GM19324 (cell line): ENCODE measurements at regions not wholly inside any gene's neighbourhood (a gene's known extent, or its start where the extent isn't known, plus 50 kb on each side); places are given as distances from the start of the nearest gene placed in this dataset.
A peak's percentile ranks its signal among the peaks of the same experiment; 100 is the strongest.

Experiments
- ATAC-seq: cut with Tn5 transposase; IDR thresholded peaks from one replicate; pipeline ENCODE4 v1.9.1; 2021; ENCODE audit warnings: mild to moderate bottlenecking, moderate library complexity; ENCODE audit not compliant: unreplicated experiment, low FRiP score

DNA sequence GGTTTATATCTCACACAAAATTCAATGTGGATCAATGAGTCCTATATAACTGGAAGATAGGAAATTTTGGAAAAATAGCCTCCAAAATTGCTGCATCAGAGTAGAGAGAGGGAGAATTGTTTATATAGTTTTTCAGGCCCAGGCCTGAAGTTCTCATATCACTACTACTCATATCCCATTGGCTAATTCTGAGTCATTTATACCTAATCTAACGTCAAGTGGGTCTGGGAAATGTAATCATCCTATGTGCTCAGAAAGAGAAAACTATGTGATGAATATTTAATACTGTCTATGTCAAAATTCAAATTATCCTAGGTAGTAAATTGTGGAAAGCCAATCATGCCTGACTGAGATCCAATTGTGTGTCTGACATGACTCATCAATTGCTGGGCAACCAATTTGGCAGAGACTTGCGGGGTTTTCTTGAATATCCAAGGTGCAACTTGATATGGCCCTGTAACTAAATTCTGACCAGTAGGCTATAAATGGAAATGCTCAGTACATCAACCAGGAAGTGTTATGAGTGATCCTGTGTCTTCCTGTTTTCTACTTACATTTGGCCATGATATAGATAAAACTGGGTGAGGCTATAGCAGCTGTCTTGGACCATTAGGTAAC is 744.4 kb downstream of the KCNJ3 start:
- no peak for ATAC-seq

DNA sequence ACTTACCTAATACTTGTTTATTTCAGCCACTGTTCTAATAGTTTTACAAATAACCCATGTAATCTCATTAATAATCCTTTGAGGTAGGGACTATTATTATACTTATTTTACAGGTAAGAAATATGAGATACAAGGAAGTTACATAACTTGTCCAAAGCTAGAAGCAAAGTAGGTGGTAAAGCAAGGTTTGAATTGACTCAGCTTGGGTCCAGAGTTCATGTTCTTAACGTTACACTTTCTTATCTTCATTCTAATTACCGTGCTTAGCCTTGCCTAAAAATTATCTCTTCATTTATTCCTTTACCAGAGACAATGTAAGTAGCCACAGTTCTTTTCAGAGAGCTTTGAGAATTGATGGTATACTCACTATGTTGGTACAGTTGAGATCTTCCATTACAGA is 743.6 kb downstream of the KCNJ3 start:
- no peak for ATAC-seq

DNA sequence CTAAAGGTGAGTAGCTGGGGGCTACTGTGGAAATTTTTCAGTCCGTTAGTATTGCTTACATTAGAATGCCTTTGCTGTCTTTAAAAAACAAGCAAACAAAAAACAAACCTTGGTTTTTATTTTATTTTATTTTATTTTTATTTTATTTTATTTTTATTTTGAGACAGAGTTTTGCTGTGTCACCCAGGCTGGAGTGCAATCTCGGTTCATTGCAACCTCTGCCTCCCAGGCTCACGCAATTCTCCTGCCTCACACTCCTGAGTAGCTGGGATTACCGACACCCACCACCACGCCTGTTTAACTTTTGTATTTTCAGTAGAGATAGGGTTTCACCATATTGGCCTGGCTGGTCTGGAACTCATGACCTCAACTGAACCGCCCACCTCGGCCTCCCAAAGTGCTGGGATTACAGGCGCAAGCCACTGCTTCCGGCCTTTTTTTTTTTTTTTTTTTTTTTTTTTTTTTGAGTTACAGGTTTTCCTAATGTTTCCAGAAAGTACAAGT is 732.6 kb downstream of the KCNJ3 start:
- ATAC-seq: no peak

DNA sequence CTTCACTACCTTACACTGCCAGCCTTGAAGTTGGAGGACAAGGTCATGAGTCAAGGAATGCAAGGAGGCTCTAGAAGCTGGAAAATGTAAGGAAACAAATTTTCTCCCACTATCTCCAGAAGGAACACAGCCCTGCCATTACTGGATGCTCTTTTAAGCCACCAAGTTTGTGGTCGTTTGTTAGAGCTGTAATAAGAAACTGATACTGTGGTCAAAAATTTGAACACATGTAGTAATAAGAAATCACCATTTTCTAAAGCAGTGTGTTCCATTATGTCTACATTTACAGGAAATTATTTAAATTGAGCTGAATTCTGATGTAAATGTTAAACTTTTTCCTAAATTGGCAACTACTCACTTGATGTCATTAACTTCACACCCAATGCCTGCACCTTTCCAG is 729.0 kb downstream of the KCNJ3 start:
- no peak for ATAC-seq

DNA sequence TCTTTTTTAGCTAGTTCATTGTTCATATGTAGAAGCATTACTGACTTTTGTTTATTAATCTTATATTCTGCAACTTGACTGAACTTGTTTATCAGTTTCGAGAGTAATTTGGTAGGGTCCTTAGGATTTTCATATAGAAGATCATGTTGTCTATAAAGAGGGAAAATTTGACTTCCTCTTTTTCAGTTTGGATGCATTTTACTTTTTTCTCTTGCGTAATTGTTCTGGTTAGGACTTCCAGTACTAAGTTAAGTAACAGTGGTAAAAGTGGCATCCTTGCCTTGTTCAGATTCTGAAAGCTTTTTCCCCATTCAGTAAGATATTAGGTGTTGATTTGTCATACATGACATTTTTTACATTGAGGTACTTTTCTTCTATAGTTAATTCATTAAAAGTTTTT is 726.0 kb downstream of the KCNJ3 start:
- no peak for ATAC-seq

DNA sequence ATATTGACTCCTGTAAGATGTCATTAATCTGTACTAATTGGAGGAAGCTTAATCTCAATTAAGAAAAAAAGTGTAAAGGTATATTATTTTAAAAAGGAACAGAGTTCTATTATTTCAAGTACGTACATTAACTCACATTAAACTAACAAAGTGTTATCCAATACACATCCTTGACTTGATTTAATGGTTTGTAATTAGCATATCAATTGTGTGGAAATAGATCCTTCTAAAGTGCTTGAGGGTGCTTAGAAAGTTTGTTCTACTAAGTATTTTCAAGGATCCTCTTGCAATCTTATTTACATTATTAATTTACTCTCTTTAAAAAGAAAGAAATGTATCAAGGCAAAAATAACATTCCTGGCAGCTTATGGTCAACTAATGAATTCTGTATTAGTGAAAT is 720.3 kb downstream of the KCNJ3 start:
- ATAC-seq: no peak

DNA sequence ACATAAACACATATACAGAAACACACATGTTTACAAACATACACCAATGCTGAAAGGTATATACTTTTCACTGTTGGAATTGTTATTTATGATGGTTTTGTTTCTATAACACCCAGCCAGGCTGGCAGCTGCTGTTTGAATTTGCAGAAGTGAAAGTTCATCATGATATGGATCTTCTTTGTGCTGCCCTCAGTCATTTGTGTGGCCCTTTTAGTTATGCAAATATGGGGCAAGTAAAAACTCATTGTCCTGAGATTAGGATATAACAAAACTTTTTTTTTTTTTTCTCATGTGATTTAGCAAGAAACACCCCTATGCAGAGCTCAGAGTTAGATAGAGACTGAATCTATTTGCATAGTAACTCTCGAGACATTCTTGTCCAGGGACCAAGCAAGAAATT is 714.1 kb downstream of the KCNJ3 start:
- ATAC-seq: peak; percentile 95

DNA sequence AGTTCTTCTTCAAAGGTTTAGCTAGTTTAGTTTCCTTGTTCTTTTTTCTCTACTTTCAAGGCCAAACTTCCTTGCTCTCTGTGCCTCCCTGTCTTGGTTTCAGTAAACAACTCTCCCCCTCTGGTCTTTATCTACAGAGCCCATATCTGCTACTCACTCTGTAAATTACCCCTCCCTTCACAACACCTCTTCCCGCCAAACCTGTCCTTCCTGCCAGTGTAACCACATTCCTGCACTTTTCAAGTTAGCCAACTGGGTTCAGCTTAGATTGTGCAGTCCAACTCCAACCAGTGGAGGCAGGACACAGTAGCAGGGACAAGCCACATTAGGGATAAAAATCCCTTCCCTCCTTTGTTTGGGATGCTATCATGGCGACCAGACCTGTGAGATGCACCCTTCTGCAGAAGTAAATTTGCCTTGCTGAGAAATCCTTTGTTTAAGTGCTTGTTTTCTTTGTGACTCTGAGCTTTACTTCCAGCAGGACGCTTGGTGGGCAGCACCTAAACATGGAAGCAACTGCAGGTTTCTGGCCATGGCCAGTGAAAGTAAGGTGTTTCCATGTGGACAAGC is 706.0 kb downstream of the KCNJ3 start:
- no peak for ATAC-seq

DNA sequence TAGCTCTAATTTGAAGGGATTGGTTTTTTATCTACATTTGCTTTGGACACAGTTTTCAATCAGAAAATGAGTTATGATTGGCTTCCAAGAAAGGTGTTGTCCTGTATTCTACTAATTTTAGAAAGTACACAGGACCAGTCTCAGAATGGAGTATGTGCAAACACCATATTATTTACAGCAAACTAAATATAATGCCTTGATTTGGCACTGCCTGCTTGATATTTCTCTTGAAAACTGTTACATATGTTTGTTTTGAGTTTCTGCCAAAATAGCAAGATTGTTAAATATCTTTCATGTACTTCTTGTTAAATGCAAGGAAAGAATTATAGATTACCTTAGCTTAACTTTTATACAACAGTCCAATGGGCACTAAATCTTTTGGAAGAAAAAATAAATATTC is 694.9 kb downstream of the KCNJ3 start:
- no peak for ATAC-seq

DNA sequence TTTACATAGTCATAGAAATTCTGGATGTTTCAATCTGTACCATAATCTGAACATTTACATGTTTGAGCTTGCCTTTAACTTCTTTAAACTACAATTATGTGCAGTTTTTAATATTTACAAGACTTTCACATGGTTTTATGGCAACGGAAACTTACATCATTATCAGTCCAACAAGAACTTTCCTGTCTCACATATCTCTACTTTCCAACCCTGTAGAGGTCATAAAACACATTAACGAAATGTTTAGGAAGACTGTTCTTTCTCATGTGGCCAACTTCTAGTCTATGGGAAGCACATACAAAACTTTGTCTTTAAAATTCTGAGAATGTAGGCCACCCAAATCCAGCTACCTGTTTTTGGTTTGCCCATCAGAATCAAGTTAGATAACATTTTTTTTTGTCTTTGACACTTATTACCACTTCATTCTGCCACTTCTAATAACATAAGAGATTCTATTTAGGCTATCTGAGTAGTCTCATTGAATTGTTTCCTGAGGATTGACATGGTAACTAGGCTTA is 693.2 kb downstream of the KCNJ3 start:
- ATAC-seq: no peak

DNA sequence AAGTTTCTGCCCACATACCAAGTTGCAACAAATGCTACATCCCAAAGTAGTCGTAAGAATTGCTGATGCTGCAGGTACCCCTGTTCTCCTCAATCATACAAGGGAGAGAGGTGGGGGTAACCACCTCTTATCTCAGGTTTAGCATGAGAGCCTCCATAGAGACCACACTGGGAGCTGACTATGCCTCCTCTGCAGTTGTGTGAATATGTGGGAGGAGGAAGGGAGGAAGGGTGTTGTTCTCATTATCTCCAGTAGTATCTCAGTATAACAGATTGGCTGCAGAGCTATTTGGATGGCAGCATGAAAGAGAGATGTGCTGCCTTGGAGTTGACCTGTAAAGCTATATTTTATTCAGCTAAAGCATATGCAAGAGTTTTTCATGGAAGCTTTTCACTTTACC is 690.7 kb downstream of the KCNJ3 start:
- no peak for ATAC-seq

DNA sequence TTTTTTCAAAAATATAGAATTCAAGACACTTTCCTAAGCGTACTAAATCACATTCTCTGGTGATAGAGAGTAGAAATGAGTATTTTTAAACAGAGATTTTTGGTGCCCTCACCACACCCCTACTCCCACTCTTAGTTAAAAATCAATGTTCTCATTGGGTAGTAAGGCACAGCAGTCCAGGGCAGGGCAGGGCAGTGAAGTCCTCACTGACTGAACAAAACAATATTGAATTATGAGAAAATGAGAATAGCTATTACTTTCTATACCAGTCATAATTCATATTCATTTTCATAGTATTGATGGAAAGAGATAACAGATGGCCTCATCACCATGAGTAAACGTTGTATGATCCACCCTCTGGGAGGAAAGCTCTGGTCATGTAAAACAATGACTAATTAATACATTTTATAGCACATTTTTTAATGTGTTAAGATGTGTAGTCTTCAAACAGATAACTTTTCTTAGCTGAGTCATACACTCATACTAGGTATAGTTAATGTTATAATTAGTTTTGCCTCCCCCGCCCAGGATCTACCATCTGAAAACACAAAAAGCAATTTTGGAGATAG is 686.1 kb downstream of the KCNJ3 start:
- no peak for ATAC-seq

DNA sequence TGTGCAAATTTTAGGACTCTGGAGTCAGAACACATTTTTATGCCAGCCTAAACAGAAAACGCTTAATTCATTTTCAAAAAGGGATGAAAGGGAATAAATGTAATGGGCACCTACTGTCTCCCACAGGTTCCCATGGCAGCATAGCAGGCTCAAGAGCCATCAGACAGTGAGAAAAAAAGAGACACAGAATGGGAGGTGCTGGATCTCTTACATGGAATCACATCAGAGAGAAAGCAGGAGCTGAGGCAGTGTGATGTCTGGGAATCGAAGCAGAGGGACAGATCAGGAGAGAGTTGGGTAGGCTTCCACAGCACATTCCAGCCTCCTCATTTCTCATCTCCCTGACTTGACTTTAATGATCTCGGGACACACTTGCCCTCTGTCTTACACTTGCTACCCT is 684.3 kb downstream of the KCNJ3 start:
- ATAC-seq: no peak

DNA sequence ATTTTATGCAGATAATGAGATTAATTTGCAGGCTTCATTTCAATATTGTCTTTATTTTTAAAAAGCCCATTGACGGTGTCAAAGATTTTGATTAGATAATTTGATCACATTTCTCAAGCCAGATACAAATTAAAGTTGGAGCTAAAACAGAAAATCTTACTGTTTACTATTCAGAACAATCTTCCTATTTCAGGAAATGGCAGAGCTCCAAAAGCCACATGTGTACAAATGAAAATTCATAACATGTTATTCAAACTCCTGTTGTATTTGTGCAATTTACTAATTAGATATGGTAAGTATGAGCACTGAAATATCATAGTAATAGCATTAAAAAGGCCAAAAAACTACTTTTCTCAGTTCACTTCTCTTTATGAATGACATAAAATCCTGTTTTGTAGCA is 682.9 kb downstream of the KCNJ3 start:
- ATAC-seq: no peak

DNA sequence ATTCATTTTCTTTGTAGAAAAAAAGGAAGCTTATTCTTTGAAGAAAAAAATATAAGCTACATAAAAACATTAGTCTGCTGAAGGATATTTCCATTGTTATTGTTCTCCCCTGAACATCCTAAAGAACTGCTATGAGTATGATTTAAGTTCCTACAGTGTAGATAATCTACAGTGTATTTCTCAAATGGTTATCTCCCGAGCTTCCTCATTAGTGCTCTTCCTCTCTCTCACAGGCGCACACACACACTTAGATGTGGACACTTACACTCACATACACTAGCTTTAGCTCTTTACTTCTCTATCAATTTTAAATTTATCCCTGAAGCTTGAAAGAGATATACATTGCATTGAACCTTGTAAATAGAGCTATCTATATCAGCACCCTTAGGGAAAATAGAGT is 681.0 kb downstream of the KCNJ3 start:
- ATAC-seq: no peak

DNA sequence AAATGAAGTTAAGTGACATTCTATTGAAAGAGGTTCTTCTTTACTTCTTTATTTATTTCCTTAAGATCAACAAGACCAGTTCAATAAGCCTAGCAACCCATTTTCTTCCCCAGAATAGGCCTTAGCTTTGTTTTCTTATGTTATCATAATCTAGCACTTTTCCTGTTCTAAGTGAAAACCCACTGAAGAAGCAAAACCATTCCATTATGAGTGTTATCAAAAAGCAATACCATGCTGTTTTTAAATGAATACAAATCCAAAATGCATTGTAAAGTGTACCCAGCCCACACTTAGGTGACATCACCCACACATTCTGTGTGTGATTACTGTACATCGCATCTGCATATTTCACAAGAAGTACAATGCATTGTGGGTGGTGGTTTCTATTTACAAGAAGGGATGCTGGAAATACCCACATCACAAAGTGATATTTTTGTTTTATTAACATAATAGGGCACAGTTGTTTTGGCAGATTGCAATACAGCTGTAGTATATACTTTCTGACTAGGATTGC is 679.5 kb downstream of the KCNJ3 start:
- ATAC-seq: no peak

DNA sequence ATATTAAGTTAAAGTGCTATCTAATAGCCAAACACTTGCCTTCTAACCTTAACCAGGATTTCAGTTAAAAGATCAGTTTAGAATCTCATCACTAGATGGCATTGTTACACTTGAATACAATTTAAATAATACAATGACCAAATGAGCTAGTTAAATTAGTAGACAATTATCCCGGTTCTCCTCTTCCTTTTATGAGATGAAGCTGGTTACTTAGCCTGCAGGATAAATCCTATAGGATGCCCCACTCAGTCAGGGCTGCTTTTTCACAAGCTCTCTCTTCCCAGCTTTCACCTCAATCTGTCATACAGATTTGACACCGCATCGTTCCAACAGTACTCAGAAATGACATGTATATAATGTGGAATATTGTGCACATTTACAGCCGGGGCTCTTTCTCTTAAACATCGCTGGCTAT is 678.8 kb downstream of the KCNJ3 start:
- no peak for ATAC-seq

DNA sequence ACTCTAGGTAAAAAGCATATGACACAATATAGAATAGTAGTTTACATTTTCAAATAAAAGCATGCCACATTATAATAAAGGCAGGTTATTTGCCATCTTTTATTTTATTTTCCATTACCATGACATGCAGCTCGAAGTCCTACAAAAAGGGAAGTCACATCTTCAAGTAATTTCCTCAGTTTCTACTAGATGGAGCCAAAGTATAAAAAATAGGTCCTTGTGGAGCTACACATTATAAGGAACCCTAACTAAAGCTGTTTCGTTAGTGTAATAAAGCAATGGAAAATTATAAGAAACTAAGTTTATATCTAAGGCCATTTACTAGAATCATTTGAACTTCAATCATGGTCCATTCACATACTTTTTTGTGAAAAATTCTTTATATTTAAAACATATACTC is 674.5 kb downstream of the KCNJ3 start:
- no peak for ATAC-seq

DNA sequence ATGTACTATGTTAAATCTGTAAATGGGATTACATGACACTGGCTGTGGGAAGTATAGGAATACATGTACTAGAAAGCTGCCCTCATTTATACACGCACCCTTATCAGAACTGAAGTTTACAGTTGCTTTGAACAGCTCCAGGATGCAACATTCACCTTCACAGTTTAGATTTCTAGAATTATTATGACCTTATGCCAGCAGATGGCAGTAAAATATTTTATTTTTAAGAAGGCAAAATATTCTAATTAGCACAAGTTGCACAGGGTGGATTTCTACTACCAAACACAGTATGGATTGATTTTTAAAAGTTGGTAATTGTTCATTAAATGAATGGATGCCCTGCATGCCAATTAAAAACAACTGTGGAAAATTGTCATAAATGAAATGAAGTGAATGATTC is 670.4 kb downstream of the KCNJ3 start:
- ATAC-seq: no peak

DNA sequence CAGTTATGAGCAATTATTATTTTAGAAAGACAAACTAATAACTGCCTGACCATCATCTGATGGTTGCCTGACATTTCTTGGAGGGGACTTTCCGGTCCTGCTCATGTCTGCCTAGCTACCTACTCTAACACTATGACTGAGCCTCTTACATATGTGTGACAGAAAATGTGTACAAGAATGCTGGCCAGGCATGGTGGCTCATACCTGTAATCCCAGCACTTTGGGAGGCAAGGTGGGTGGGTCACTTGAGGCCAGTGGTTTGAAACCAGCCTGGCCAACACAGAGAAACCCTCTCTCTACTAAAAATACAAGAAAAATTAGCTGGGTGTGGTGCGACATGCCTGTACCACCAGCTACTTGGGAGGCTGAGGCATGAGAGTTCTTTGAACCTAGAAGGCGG is 666.3 kb downstream of the KCNJ3 start:
- no peak for ATAC-seq

DNA sequence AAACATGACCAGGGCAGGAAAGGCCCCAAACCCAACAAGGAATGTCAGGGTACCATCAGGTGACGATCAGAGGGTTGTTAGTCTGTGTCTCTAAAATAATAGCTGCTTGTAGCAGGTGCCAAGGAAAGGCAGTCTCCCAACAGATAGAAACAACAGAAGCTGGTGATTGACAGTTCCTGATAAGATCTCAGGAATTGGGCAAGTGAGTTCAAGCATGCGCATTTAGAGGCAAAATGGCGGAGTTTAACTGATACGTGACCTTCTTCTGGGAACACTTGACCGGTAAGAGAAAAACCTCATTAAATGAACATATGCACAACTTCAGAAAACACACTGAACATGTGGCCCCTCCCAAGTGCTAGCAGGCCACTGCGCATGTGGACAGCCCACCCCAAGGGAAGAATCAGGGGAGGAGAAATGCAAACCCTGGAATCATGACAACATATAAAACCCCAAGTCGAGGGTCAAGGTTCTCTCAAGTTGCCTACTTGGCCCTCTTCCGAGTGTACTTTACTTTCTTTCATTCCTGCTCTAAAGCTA is 664.9 kb downstream of the KCNJ3 start:
- ATAC-seq: no peak

DNA sequence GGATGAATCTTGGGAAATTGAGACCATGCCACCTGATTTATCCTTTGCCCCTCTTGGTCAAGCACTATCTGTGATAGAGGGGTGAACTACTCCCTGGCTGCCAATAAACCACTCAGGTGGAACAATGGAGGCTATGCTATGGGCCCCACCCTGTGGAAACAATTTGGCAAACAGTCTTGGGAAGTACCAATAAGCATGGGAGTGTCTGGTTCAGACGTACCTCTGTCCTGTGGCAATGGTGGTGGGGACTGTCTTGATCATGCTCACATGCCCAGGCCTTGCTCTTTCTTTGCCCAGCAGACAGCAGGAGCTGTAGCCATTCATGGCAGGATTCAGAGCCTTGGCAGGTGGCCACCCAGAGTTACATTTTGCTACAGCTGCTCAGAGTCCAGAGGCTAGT is 658.7 kb downstream of the KCNJ3 start:
- ATAC-seq: no peak
